HG02884 (cell line): ENCODE measurements at regions not wholly inside any gene's neighbourhood (a gene's known extent, or its start where the extent isn't known, plus 50 kb on each side); places are given as distances from the start of the nearest gene placed in this dataset.
"Not testable (repeated sequence)": the region's sequence is repeated elsewhere in the genome, so short reads cannot be mapped to it uniquely, and the experiment has no call there.

Experiments
- ATAC-seq: cut with Tn5 transposase; IDR thresholded peaks from one replicate; pipeline ENCODE4 v1.9.1; 2021; ENCODE audit warnings: mild to moderate bottlenecking, moderate library complexity; ENCODE audit not compliant: unreplicated experiment

GRCh38 chrX:136975684-136976470, 57.9 kb downstream of the GPR101 start:
- ATAC-seq, result no peak

GRCh38 chrX:136967966-136968365, 65.8 kb downstream of the GPR101 start:
- no peak for ATAC-seq

GRCh38 chrX:136963973-136964372, 69.8 kb downstream of the GPR101 start:
- ATAC-seq, result no peak

- ATAC-seq, result no peak
Measured at GRCh38 chrX:136961594-136962135, 72.1 kb downstream of the GPR101 start.

GRCh38 chrX:136954930-136955329, 74.4 kb upstream of the RBMX start:
- no peak for ATAC-seq

- ATAC-seq, result peak; percentile 95
Measured at GRCh38 chrX:136953867-136954787, 73.6 kb upstream of the RBMX start.

- ATAC-seq, result no peak
Measured at GRCh38 chrX:136950211-136950610, 69.7 kb upstream of the RBMX start.

GRCh38 chrX:136941396-136942337, 61.1 kb upstream of the RBMX start:
- no peak for ATAC-seq

GRCh38 chrX:136936183-136936549, 55.6 kb upstream of the RBMX start:
- no peak for ATAC-seq

- not testable (repeated sequence) for ATAC-seq
Measured at GRCh38 chrX:136935533-136936182, 55.1 kb upstream of the RBMX start.

- ATAC-seq, result not testable (repeated sequence)
Measured at GRCh38 chrX:136934652-136935051, 54.1 kb upstream of the RBMX start.

- ATAC-seq, result no peak
Measured at GRCh38 chrX:136933611-136934145, 53.2 kb upstream of the RBMX start.

GRCh38 chrX:136931661-136932060, 51.1 kb upstream of the RBMX start:
- ATAC-seq, result no peak
